Type B pancreatic cell (in vitro differentiated cells): ENCODE measurements at regions not wholly inside any gene's neighbourhood (a gene's known extent, or its start where the extent isn't known, plus 50 kb on each side); places are given as distances from the start of the nearest gene placed in this dataset.
"Not testable (repeated sequence)": the region's sequence is repeated elsewhere in the genome, so short reads cannot be mapped to it uniquely, and the experiment has no call there.

Source experiments
- DNase-seq: peaks from one replicate; pipeline ENCODE4 v3.0.0; 2021; ENCODE audit warnings: mixed read lengths; ENCODE audit not compliant: unreplicated experiment; ENCODE audit errors: extremely low spot score
- H3K27ac Mint-ChIP-seq: 2 replicates; pipeline ENCODE4 v1.8.0; 2021; ENCODE audit warnings: mild to moderate bottlenecking, mixed read lengths
- H3K27me3 Mint-ChIP-seq: 2 replicates; pipeline ENCODE4 v1.8.0; 2021; ENCODE audit warnings: mixed read lengths
- H3K36me3 Mint-ChIP-seq: 2 replicates; pipeline ENCODE4 v1.8.0; 2021; ENCODE audit warnings: mixed read lengths
- H3K4me1 Mint-ChIP-seq: one replicate; pipeline ENCODE4 v1.8.0; 2021; ENCODE audit warnings: mixed read lengths; ENCODE audit not compliant: unreplicated experiment
- H3K4me3 Mint-ChIP-seq: 2 replicates; pipeline ENCODE4 v1.8.0; 2021; ENCODE audit warnings: mild to moderate bottlenecking, mixed read lengths
- H3K9me3 Mint-ChIP-seq: 2 replicates; pipeline ENCODE4 v1.8.0; 2021; ENCODE audit warnings: mixed read lengths
- CTCF ChIP-seq: fragments of 200-600 bp; sonication (generic); conservative IDR thresholded peaks from 2 replicates; pipeline ENCODE4 v1.5.0; 2021; ENCODE audit warnings: antibody characterized with exemption, mild to moderate bottlenecking

GRCh38 chr11:49442669-49443068, 234.3 kb upstream of the FOLH1 start:
- Mint-ChIP-seq H3K27me3 (no peaks in the 10 kb centered on the region), H3K9me3 (no peaks in the 10 kb centered on the region), H3K36me3 (no peaks in the 10 kb centered on the region), H3K4me1 (no peaks in the 10 kb centered on the region), H3K4me3 (no peak overlapping the region), H3K27ac (no peak overlapping the region)
- DNase-seq: no peak
- no peak for TF ChIP-seq CTCF

- H3K27ac Mint-ChIP-seq, H3K4me1 Mint-ChIP-seq, DNase-seq, H3K4me3 Mint-ChIP-seq, H3K9me3 Mint-ChIP-seq, H3K27me3 Mint-ChIP-seq, H3K36me3 Mint-ChIP-seq: not testable (repeated sequence)
Observed at GRCh38 chr11:49439901-49440300, 231.5 kb upstream of the FOLH1 start.

GRCh38 chr11:49434308-49434707, 225.9 kb upstream of the FOLH1 start:
- H3K4me1 Mint-ChIP-seq, H3K4me3 Mint-ChIP-seq, DNase-seq, H3K36me3 Mint-ChIP-seq, H3K27me3 Mint-ChIP-seq, H3K27ac Mint-ChIP-seq, H3K9me3 Mint-ChIP-seq: not testable (repeated sequence)

GRCh38 chr11:49432242-49432848, 223.9 kb upstream of the FOLH1 start:
- no peaks in the 10 kb centered on the region for H3K9me3 Mint-ChIP-seq
- no peak overlapping the region for H3K27ac Mint-ChIP-seq
- H3K4me1 Mint-ChIP-seq: no peaks in the 10 kb centered on the region
- no peaks in the 10 kb centered on the region for H3K27me3 Mint-ChIP-seq
- H3K4me3 Mint-ChIP-seq: no peak overlapping the region
- DNase-seq: no peak
- TF ChIP-seq CTCF: no peak
- no peaks in the 10 kb centered on the region for H3K36me3 Mint-ChIP-seq

- H3K4me1 Mint-ChIP-seq: no peaks in the 10 kb centered on the region
- no peaks in the 10 kb centered on the region for H3K9me3 Mint-ChIP-seq
- no peak for TF ChIP-seq CTCF
- H3K27me3 Mint-ChIP-seq: no peaks in the 10 kb centered on the region
- no peak for DNase-seq
- no peak overlapping the region for H3K4me3 Mint-ChIP-seq
- H3K27ac Mint-ChIP-seq: no peak overlapping the region
- H3K36me3 Mint-ChIP-seq: no peaks in the 10 kb centered on the region
Observed at GRCh38 chr11:49424136-49424535, 215.7 kb upstream of the FOLH1 start.

- H3K9me3 Mint-ChIP-seq, H3K27me3 Mint-ChIP-seq, H3K4me1 Mint-ChIP-seq, H3K27ac Mint-ChIP-seq, H3K36me3 Mint-ChIP-seq, DNase-seq, H3K4me3 Mint-ChIP-seq: not testable (repeated sequence)
Observed at GRCh38 chr11:49418877-49419276, 210.5 kb upstream of the FOLH1 start.

GRCh38 chr11:49405743-49406142, 197.3 kb upstream of the FOLH1 start:
- Mint-ChIP-seq H3K27me3 (no peaks in the 10 kb centered on the region), H3K4me3 (no peak overlapping the region), H3K4me1 (no peaks in the 10 kb centered on the region), H3K9me3 (no peaks in the 10 kb centered on the region), H3K36me3 (no peaks in the 10 kb centered on the region), H3K27ac (no peak overlapping the region)
- no peak for TF ChIP-seq CTCF
- DNase-seq: no peak

GRCh38 chr11:49395789-49396188, 187.4 kb upstream of the FOLH1 start:
- H3K36me3 Mint-ChIP-seq: not testable (repeated sequence)

GRCh38 chr11:49390362-49390761, 182.0 kb upstream of the FOLH1 start:
- not testable (repeated sequence) for H3K4me3 Mint-ChIP-seq, H3K4me1 Mint-ChIP-seq, DNase-seq, H3K9me3 Mint-ChIP-seq, H3K36me3 Mint-ChIP-seq, H3K27ac Mint-ChIP-seq, H3K27me3 Mint-ChIP-seq

More at GRCh38 chr11:49395789-49396188, 187.4 kb upstream of the FOLH1 start:
- H3K27me3 Mint-ChIP-seq, H3K9me3 Mint-ChIP-seq, H3K4me1 Mint-ChIP-seq, H3K4me3 Mint-ChIP-seq, DNase-seq, H3K27ac Mint-ChIP-seq: not testable (repeated sequence)

- H3K36me3 Mint-ChIP-seq, H3K4me1 Mint-ChIP-seq, H3K4me3 Mint-ChIP-seq, H3K27ac Mint-ChIP-seq, H3K9me3 Mint-ChIP-seq, H3K27me3 Mint-ChIP-seq, DNase-seq: not testable (repeated sequence)
Observed at GRCh38 chr11:49389149-49389548, 180.7 kb upstream of the FOLH1 start.

- not testable (repeated sequence) for H3K27ac Mint-ChIP-seq, DNase-seq, H3K36me3 Mint-ChIP-seq, H3K9me3 Mint-ChIP-seq, H3K4me1 Mint-ChIP-seq, H3K27me3 Mint-ChIP-seq, H3K4me3 Mint-ChIP-seq
Observed at GRCh38 chr11:49384371-49384770, 176.0 kb upstream of the FOLH1 start.
